ENCODE measurements at regions not wholly inside any gene's neighbourhood (a gene's known extent, or its start where the extent isn't known, plus 50 kb on each side); places are given as distances from the start of the nearest gene placed in this dataset.
"Not testable (repeated sequence)": the region's sequence is repeated elsewhere in the genome, so short reads cannot be mapped to it uniquely, and the experiment has no call there.

DNA sequence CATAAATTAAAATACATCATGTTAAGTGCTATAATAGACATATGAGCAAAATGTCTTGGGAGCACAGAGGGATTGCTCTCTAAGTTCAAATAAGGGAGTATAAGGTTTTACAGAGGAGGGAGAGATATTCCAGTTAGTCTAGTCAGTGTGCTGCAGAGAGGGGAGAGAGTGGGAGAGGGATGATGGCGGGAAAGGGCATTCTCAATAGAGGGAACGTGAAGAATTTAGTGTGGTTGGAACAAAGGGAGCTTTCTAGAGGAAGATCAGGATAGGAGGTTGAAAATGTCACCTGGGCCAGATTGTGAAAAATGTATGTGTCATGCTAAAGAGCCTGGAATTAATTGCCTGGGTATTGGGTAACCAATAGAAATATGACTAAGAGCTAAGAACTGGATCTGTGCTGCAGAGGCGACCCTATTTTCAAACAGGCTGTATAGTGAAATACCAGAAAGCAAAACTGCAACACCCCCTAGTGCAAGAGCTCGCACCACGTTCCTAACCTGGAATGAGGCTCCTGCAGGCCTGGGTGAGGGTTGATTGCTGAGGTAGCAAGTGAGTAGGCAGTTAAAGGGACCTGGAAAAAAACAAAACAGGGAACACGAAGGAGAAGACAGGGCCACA, 791.8 kb upstream of the C9orf72 start:
- DNase-seq, result no peak

DNA sequence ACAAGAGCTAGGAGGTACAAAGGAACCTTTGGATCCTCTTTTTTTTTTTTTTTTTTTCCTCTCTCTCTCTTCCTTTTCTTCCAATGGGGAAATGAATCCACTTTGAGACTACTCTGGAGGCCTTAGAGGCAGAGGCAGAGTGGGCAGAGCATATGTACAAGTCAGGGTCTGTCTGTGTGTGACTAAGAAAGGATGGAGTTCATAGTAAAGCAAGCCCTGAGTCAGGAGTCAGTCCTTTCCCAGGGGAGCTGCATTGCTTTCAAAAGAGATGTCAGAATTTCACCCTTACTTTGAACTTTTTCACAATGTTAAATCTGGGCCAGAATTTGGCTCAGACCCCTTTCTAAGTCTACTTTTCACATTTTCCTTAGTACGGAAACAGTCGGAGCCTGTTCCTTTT, 792.4 kb upstream of the C9orf72 start:
- no peak for DNase-seq

DNA sequence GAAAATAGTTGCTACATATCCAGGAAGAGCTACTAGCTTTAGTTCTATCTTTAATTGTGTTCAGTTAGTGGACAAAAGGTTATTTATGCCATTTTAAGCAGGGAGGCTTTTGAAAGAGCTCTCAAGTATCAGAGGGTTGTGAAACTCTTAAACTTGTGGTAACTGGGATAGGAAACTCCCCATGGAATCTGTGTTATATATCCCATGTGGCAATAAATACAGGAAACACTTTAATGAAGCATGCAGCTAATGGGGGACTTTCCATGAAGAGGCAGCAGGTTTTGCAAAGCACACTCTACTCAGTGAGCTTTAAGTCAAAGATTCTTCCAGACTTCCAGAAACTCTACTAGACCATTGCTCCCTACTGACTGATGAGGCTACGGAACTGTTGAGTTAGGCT, 805.0 kb upstream of the C9orf72 start:
- no peak for DNase-seq

DNA sequence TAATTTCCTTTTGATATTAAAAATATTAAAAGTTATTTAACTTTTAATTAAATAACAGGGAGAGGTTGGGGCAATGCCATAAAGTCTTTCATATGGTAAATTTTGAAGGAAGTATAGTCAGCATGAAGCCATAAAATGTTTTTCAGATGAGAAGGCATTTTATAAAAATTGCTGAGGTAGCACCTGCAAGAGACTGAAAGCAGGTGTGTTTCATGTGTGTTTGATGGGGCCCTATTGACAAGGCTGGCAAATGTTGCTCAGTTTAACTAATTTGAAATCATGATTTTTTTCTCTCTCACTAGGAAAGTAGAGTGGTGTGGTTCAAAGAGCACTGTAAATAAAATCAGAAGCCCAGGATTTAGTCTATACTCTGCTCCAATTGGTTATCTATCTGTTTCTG, 805.8 kb upstream of the C9orf72 start:
- no peak for DNase-seq

DNA sequence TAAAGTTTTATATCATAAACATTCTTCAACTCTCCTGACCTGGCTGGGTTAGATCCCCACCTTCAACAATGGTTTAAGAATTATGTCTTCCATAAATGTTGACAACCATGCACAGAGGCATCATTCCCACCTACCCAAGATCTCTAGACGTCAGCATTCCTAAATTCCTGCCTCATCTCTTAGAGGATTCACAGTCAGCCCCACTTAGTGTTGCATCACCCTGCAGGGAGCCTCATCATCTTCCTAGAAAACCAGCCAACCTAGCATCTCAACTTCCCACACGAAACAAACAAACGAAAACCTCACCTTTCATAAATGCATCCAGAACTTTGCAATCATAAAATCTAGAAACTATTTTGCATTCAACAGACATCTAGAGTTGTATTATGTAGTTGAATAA, 816.1 kb upstream of the C9orf72 start:
- DNase-seq, result no peak

DNA sequence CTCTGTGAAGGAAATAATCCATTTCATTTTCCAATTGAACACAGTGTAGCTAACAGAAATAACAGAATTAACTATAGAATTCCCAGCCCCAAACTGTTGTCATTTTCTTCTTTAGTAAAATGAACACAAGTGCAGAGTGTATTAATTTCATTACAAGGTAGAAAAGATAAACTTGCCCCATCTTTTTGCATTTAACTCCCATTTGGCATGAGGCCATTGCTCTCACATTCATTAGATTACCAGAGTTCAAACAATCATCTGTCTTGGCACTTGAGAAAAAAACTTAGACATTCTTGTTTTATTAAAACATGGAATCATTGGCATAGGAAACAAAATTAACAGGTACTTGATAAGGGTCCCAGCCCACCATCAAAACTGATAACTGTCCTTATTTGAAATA, 821.5 kb upstream of the C9orf72 start:
- no peak for DNase-seq

DNA sequence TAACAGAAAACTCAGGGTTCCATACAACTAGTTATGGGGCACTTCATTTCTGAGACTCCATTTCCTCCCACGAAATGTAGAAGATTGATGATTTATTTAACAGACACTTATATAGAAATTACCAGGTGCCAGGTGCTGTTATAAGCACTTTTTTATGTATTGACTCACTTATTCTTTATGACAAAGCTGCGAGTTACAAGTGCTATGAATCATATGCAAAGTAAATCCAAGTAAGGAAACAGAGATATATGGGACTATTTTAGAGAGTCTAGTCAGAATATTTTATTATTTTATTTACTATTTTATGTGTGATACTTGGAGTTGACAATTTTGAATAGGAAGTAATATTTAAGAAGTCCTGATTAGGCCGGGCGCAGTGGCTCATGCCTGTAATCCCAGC, 822.8 kb upstream of the C9orf72 start:
- DNase-seq, result no peak

DNA sequence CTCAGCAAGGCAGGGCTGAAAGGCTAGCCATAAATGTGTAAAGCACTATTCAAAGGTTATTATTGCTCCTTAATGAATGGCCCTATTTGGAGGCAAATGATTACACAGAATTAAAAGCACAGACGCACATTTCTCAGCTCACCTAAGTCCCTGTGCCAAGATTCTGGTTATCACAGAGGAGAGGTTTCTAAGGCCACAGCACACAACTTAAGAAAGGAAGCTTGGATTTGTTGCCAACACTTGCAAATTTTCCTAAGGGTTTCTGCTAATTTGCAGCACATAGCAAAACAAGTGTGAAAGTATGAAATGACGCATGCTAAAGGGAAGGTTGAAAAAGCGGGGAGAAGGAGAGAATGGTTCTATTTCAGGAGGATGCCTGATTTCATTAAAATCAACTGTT, 834.1 kb upstream of the C9orf72 start:
- DNase-seq, result no peak

DNA sequence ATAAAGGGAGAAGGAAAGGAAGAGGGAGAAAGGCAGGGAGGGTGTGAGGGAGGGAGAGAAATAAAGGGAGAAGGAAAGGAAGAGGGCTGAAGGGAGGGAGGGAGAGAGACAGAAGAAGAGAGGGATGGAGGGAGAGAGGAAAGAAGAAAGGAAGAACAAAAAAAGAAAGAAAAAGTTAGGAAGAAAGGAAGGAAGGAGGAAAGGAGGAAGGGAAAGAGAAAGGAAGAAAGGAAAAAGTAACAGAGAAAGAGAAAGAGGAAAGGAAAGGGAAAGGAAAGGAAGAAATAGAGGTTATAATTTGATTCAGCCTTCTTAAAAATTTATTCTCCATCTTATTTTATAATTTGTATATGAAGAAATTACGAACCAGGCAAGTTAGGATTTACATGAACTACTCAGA, 836.6 kb upstream of the C9orf72 start:
- no peak for DNase-seq

DNA sequence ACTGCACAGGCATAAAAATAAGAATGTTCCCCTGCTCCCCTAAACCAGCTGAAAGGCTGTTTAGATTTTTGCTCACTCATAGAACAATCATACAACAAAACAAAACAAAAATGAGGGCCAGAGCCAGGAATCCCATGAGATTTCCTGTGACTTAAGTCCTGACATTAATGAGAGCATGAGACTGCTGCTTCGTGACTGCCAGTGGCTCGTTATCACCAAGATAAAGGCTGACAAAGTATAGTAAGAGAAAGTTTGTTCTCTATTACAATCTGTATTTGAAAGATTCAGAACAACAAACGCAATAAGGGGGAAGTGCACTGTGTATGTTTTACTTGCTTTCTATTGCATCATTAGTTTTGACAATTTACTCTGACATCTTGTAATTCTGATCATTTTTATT, 837.1 kb upstream of the C9orf72 start:
- no peak for DNase-seq

DNA sequence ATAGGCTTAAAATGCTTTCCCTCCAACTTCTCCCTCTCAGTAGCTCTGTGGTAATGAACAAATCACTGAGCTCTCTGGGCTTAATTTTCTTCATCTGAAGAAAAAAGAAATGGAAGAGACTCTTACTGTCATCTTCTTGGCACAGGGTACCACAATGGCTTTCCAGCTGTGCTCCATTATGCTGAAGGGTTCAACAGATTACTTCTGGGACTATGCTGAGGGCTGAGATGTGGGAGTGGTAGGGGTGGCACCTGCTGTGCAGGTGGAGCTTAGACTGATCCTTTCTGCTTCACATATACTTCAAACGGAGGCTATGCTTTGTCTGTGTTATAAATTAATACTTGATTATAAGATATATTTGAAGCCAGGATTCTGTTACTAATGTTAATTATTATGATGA, 840.2 kb upstream of the C9orf72 start:
- no peak for DNase-seq

DNA sequence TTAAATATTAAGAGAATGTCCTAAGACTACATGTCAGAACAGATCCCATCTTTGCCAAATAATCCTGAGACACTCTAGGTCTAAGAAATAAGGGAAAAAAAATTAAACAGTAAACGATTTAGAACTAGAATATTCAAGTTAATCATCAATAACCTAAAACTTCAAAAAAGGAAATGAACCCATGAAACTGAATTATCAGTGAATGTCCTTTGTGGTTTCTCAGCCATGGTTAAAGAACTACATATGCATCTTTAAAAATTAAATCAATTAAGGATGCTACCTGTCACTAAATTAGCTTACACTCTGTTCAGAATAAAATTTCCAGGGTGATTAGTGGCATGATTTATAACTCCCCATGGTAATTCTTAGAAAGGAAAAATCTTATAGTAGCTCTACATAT, 850.0 kb upstream of the C9orf72 start:
- DNase-seq, result no peak

DNA sequence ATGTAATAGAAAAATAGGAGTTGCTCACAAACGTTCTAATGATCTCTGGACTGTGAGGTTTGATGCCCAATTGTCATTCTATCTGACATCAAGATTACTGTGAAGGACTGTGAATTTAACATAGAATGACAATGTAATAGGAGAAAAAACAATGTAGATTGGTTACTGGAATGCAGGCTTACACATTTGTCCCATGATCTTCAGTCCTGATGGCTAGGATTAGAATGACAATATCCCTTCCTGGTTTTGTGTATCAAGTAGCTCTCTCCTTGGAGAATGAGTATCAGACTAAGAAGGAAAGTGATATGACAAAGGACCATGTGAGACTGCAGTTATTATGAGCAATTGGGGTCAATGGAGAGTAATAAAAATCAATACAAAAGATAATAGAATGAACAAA, 862.2 kb upstream of the C9orf72 start:
- no peak for DNase-seq

DNA sequence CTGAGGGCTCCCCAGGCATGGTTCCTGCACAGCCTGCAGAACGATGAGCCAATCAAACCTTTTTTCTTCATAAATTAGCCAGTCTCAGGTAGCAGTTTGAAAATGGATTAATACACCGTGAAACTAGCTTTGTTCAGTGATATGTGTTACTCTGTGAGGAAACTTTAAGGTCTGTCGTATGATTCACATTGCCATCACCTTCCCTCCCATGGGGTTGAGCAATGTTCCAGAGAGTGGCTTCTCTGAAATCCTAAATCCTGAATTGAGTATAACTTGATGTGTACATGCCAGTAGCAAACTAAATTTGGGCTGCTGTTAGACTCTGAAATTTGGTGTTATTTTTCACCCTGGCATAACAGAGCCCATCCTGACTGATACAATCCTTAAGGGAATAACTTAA, 866.4 kb upstream of the C9orf72 start:
- DNase-seq, result no peak

DNA sequence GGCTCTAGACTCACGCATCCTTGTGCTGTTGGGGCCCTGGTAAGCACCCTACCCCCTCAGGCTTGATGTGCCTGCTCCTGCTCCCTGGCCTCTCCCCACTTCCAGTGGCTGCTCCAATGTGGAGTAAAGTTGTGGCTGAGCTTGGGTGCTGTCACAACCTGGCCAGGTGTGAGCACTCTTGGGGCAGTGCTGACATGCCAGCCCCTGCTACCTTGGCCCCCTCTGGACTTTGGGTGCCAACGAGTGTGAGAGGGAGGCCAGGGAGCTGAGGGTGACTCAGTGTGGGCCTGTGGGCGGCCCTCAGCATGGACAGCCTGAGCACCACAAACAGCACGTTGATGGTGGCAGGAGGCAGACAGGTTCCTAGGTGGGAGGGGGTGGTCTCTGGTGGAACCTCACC, 870.2 kb upstream of the C9orf72 start:
- no peak for DNase-seq

DNA sequence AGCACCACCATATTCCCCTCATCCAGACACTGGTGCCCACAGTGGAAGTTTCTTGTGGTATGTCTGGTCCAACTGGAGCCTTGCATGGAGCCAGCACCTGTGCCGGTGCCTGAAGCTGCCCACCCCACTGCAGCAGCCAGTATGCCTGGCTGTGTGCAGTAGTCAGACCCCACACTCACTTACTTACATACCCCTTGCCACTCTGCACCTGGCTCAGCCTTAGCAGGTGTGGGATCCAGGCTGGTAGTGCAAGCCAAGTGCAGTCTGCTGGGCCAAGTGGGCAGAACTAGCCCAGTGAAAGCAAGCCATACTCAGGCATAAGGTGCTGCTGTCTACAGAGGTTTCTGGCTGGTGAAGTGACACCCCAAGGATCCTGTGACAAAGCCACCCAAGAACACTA, 871.4 kb upstream of the C9orf72 start:
- DNase-seq, result no peak

DNA sequence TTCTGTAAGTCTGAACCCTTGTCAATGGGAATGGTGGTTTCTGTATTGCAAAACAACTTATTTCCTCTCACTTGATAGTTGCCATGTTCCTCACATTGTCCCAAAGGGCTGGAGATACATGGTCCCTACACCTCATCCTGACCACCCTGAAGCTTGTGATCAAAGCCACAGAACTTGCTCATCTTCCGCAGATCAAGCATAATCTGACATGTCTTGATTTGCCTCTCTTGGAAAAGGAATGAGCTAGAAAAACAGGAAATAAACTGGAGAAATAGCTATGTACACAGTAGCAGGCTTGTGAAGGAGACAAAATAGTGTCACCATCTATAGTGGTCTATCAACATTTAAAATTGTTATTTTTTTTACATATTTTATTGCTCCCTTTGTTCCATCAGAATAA, 871.9 kb upstream of the C9orf72 start:
- DNase-seq, result no peak

DNA sequence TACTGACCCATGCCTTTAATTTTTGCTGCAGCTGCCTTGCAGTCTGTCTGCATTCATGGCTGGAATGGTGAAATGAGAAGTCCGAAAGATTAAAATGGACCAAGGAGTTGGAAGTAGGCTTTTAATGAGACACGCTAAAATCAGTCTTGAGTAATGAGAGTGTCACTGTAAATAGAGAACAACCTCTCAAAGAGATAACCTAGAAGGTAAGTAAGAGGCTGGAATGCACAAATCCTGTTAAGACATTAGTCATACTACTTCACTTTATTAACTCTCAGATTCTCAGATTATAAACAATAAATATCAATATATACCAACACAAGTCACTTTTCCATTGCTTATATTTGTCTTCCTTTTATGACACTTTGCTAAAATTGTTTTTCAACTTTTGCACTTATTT, 880.6 kb upstream of the C9orf72 start:
- no peak for DNase-seq

DNA sequence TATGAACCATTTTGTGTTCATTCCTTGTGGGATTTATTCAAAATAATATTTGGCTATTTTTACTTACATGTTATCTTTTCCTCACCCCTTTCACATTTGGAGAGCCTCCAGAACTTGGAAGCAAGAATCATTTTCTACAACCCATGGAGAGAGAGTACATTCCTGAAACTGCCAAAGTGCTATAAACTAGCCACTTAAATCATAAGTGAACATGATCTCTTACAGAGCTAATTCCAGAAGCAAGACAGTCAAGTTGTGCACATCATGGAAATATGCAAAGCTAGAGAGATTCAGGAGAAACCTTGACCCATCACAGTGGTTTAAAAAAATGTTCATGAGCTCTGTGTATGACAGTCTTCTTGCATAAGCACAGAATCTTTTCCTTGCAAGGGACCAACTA, 883.6 kb upstream of the C9orf72 start:
- DNase-seq, result no peak

DNA sequence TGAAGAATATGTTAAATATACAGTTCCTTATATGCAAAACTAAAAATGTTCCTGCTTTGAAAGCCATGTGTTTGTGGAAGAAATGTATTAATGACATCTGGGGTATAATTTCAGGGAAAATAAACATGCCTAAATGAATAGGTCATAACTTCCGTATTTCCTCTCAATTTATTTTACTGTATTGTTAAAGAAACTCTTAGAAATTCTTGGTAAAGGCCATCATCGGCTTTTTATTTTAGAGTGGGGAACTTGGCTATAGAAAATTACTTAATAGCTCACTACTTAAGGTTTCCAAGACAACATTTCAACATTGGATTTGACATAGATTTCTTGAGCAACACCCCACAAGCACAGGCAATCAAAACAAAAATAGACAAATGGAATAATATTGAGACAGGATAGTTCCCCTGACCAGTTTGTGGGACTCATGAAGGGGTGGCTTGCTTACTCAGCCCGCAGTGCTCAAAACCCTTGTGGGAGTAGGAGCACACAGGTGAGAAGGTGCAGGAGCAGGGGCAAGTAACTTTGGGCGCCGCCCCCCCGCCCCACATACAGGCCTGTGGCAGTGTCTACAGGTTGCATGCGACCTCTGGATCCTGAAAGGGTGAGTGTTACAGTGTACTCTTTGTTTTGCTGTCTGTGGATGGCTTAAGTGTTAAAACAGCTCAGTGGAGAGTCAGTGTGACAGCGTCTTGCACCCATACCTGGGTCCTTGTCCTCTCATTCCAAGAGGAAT, 891.4 kb upstream of the C9orf72 start:
- DNase-seq, result no peak

DNA sequence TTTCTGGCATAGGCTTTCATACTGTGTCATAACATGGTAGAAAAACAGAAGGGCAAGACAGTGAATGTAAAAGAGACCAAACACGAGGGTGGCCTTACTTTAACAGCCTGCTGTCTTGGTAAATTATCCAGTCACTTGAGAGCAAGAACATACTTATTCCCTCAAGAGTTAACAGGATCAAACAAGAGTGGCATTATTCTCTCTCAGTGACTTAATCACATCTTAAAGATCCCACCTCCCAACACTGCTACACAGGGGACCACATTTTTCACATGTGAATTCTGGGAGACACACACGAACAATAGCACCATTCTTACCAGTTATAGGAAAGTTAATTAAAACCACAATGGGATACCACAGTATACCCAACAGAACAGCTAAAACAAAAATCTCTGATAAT, 898.0 kb upstream of the C9orf72 start:
- no peak for DNase-seq

DNA sequence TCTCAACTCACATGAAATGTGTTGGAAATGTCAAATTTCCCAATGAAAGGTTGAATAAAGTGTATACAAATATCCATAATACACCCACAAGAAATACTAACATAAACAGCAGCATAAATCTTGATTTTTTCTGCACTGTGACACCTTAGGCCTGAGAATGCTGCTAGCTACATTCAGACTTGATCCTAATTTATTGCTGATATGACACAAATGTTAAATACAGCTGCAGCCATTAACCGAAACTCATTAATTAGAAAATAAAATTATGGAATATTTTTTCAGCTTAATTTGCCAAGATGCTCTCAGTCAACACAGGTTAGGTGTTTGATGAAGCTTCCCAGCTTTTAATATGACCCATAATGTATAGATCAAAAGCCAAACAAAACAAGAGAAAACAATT, 914.3 kb upstream of the C9orf72 start:
- DNase-seq, result no peak

DNA sequence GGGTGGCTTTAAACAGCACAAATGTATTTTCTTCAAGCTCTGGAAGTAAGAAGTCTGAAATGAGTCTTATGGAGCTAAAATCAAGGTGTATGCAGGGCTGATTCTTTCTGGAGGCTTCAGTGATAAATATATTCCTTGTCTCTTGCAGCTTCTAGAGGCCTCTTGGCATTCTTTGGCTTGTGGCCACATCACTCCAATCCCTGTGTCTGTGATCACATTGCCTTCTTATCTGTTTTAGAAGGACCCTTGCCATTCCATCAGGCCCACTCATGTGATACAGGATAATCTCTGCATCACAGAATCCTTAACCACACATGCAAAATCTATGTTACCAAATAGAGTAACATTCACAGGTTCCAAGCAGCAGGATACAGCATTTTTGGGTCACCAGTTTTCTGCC, 917.8 kb upstream of the C9orf72 start:
- DNase-seq, result no peak

DNA sequence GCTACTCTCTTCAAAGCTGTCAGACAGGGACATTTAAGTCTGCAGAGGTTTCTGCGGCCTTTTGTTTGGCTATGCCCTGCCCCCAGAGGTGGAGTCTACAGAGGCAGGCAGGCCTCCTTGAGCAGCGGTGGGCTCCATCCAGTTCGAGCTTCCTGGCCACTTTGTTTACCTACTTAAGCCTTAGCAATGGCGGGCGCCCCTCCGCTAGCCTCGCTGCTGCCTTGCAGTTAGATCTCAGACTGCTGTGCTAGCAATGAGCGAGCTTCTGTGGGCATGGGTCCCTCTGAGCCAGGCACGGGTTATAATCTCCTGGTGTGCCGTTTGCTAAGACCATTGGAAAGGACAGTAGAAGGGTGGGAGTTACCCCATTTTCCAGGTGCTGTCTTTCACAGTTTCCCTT, 924.9 kb upstream of the C9orf72 start:
- DNase-seq, result not testable (repeated sequence)

DNA sequence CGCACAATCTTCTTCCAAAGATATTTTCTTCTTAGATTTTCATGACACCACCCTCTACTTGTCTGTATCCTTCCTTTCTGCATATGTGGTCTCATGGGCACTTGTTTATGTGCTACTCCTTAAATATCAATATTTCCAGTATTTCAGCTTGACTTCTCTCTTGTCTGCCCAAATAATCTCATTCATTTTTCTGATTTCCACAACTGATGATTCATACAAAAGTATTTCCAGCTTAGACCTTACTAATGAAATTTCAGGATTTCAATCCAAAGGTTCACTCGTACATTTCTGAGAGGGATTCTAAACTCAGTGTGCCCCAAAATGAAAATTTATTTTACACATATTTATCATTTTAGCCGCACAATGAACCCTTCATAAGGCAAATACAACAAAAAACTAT, 928.9 kb upstream of the C9orf72 start:
- DNase-seq, result no peak

All from bone marrow (tissue), 2 donors.